ENCODE measurements at regions not wholly inside any gene's neighbourhood (a gene's known extent, or its start where the extent isn't known, plus 50 kb on each side); places are given as distances from the start of the nearest gene placed in this dataset.

GRCh38 chr2:64842030-64842429 lies 147.2 kb upstream of the SLC1A4 start:
- no peak overlapping the region for H3K4me2 ChIP-seq (ENCODE audit: insufficient read depth, low read length)
- no peaks in the 10 kb centered on the region for H3K36me3 ChIP-seq (ENCODE audit: insufficient read depth, low read length)
- peaks cover 6% of the 10 kb centered on the region for H3K27me3 ChIP-seq (ENCODE audit: insufficient read depth, low read length, poor library complexity)
- DNase-seq = no peak
- no peaks in the 10 kb centered on the region for H3K4me1 ChIP-seq (ENCODE audit: insufficient read depth, low read length)
- H3K27ac ChIP-seq (ENCODE audit: low read length) = no peak overlapping the region
- no peak overlapping the region for H2AFZ ChIP-seq (ENCODE audit: low read depth, low read length)
- TF ChIP-seq EZH2 (IDR thresholded peaks at IDR 0.05; ENCODE audit: borderline replicate concordance, low read depth, low read length, severe bottlenecking) (no peak), CTCF (IDR thresholded peaks at IDR 0.05; ENCODE audit: borderline replicate concordance, extremely low read depth, low read length, poor library complexity, severe bottlenecking) (no peak)
- no peak overlapping the region for H3K9ac ChIP-seq (ENCODE audit: low read depth, low read length)
- no peaks in the 10 kb centered on the region for H3K9me3 ChIP-seq (ENCODE audit: insufficient read depth, low read length, severe bottlenecking)
- H3K79me2 ChIP-seq (ENCODE audit: insufficient read depth, low read length) = no peaks in the 10 kb centered on the region
- ATAC-seq (ENCODE audit: insufficient read depth, low read depth) = no peak
- no peaks in the 10 kb centered on the region for H4K20me1 ChIP-seq (ENCODE audit: insufficient read depth, low read length)
- H3K4me3 ChIP-seq (ENCODE audit: low read depth in 1 of 2, low read length in 2 of 2) = no peak overlapping the region

GRCh38 chr2:64844087-64844486 lies 145.1 kb upstream of the SLC1A4 start:
- H3K27me3 ChIP-seq (ENCODE audit: insufficient read depth, low read length, poor library complexity) = peaks cover 3% of the 10 kb centered on the region
- no peaks in the 10 kb centered on the region for H4K20me1 ChIP-seq (ENCODE audit: insufficient read depth, low read length)
- no peaks in the 10 kb centered on the region for H3K36me3 ChIP-seq (ENCODE audit: insufficient read depth, low read length)
- no peaks in the 10 kb centered on the region for H3K4me1 ChIP-seq (ENCODE audit: insufficient read depth, low read length)
- H3K27ac ChIP-seq (ENCODE audit: low read length) = no peak overlapping the region
- no peaks in the 10 kb centered on the region for H3K9me3 ChIP-seq (ENCODE audit: insufficient read depth, low read length, severe bottlenecking)
- no peak overlapping the region for H3K4me3 ChIP-seq (ENCODE audit: low read depth in 1 of 2, low read length in 2 of 2)
- no peak for ATAC-seq (ENCODE audit: insufficient read depth, low read depth)
- H3K9ac ChIP-seq (ENCODE audit: low read depth, low read length) = no peak overlapping the region
- H3K79me2 ChIP-seq (ENCODE audit: insufficient read depth, low read length) = no peaks in the 10 kb centered on the region
- DNase-seq = no peak
- no peak overlapping the region for H2AFZ ChIP-seq (ENCODE audit: low read depth, low read length)
- H3K4me2 ChIP-seq (ENCODE audit: insufficient read depth, low read length) = no peak overlapping the region
- TF ChIP-seq EZH2 (IDR thresholded peaks at IDR 0.05; ENCODE audit: borderline replicate concordance, low read depth, low read length, severe bottlenecking) = no peak
- no peak for TF ChIP-seq CTCF (IDR thresholded peaks at IDR 0.05; ENCODE audit: borderline replicate concordance, extremely low read depth, low read length, poor library complexity, severe bottlenecking)

- Histone ChIP-seq H3K9me3 (ENCODE audit: insufficient read depth, low read length, severe bottlenecking) (no peaks in the 10 kb centered on the region), H3K27ac (ENCODE audit: low read length) (no peak overlapping the region), H3K4me3 (ENCODE audit: low read depth in 1 of 2, low read length in 2 of 2) (no peak overlapping the region), H4K20me1 (ENCODE audit: insufficient read depth, low read length) (no peaks in the 10 kb centered on the region), H2AFZ (ENCODE audit: low read depth, low read length) (no peak overlapping the region), H3K36me3 (ENCODE audit: insufficient read depth, low read length) (no peaks in the 10 kb centered on the region), H3K27me3 (ENCODE audit: insufficient read depth, low read length, poor library complexity) (peaks cover 3% of the 10 kb centered on the region), H3K4me1 (ENCODE audit: insufficient read depth, low read length) (no peaks in the 10 kb centered on the region), H3K79me2 (ENCODE audit: insufficient read depth, low read length) (no peaks in the 10 kb centered on the region), H3K4me2 (ENCODE audit: insufficient read depth, low read length) (no peak overlapping the region), H3K9ac (ENCODE audit: low read depth, low read length) (no peak overlapping the region)
- TF ChIP-seq CTCF (IDR thresholded peaks at IDR 0.05; ENCODE audit: borderline replicate concordance, extremely low read depth, low read length, poor library complexity, severe bottlenecking) = no peak
- no peak for TF ChIP-seq EZH2 (IDR thresholded peaks at IDR 0.05; ENCODE audit: borderline replicate concordance, low read depth, low read length, severe bottlenecking)
- DNase-seq (no peak), ATAC-seq (ENCODE audit: insufficient read depth, low read depth) (no peak)
Measured at GRCh38 chr2:64845273-64845905, 143.8 kb upstream of the SLC1A4 start.

Data from DND-41 (cell line).